ENCODE measurements at regions not wholly inside any gene's neighbourhood (a gene's known extent, or its start where the extent isn't known, plus 50 kb on each side); places are given as distances from the start of the nearest gene placed in this dataset.

DNA sequence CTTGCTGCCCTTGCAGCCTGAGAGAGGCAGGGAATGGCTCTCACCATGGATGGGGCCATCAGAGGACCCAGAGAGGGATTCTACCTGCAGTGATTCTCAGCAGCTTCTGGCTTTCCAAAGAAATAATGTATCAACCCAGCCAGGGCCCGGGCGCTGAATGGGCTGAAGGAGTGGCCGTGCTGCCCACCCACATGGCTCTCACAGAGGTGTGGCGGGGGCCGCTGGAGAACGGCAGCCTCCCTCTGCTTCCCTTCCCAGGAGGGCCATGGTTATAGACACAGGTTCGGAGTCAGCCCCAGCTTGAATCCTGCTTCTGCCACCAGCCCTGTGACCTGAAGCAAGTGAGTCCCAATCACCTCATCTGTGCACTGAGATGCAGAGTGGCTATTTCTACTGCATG lies 82.7 kb downstream of the THAP12 start:
- DNase-seq = no peak

DNA sequence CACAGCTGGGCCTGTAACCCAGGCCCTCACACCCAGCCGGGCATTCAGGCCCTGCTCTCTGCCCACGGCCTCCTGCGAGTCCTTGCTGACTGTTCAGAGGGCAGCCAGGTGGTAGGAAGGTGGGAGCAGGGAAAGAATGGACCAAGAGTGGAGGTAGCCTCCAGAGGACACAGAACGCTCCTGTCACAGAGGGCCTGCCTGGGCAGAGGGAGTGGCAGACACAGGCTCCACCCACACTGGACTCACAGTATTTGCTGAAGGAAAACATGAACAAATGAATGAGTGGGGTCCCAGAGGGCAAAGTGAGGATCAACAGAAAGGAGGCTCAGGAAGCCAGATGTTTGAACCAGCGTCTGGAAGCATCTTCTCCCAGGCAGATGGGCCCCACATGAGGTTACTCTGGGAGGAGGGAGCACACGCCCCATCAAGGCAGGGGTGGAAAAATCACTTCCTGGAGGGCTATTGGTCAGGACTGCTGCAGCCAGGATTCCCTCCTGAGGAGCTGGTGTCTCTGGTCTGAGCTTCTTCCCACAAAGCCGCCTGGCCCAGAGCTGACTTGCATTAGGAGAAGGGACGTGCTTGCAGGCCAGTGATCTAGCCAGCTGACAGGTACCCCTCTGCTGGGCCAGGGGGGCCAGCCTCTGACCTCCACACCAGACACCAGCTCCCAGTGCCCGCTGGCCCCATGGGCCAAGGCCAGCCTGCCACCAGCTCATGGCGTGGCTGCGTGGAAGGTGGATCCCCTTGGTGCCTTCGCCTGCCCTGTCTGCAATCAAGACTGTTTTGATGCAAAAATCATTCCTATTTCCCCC lies 84.0 kb downstream of the THAP12 start:
- no peak for DNase-seq

DNA sequence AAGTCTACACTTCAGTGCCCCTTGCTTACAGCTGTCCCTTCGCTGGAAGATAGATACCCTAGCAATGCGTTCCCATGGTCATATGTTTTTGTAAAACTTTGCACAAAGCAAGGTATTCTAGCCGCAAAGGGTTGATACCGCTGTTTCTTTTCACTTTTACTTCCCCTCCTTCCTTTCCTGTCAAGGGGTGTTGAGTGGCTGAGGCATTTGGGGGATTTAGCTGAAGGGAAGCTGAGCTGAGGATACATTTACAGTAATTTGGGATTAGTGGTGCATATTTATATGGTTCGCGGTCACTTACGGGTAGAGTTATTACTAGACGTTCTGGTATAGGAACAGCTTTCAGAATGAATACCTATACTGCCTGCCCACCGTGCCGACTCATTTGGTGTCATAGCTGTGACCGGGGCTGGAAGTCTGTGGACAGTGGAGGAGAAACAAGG lies 86.9 kb upstream of the WNT11 start:
- DNase-seq = no peak

DNA sequence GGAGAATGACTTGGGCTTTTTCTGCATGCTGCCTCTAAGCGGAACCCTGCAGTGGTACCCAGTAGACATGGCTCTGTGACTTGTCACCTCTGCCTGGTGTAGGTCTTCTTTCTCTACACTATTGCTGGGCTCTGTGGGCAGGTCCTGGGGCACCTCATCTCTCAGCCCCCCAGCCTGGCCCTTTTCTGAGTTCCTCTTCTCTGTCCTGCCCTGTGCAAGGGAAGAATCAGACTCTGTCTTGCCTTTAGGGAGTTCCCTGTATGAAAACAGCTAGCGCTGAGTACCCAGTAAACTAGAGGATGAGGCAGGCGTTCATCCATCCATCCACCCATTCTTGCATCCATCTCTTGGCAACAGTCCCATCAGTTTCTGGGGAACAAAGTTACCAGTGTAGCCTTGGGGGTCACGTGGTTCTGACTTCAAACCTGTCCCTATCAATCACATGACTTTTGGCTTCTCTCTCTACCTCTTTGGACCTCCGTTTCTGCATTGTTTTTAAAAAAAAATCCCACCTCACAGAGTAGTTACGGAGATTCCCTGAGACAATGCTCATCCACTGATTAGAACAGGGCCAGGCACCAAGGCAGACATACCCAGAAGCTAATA lies 86.4 kb upstream of the WNT11 start:
- peak in 1 of 56 donors; percentile 6 for DNase-seq

DNA sequence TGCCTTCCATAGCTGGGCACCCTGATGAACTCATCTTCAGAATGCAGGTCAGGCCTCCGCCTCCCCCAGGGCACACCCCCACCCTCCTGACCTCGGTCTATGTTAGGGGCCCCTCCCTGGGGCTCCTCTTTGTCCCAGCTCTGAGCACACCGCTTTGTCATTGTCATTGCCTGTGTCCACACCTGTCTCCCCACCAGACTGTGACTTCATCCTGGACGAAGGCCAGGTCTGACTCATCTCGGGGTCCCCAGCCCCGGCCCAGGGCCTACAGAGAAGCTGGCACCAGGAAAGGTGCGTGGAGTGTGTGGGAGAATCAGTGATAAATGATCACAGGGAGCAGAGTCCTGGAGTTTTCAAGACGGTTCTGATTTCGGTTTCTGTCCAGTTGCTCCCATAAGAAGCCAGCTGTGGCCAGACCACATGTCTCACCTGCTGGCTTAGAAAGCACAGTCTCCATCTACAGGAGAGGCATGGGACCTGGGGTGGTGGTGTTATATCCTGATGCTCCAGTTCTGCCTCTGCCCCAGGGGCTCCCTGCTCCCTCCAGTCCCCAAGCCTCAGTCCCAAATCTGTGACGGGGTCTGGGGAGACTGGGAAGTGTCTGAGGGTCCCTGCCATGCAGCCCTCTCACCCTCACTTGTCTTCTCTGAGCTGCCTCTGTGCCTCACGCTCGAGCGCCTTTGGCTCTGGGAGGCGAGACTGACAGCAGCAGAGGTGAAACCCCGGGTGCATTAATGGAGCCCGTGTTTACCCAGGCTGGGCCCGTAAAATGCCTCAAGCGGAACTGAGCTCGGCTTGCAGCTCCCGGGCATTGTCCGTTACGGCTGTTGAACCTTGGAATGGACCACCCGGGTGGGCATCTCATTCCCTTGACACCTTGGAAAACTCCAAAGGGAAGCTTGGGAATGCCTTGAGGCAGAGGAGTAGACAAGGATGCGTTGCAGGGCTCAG lies 85.5 kb upstream of the WNT11 start:
- DNase-seq = peak in 1 of 56 donors; percentile 4

DNA sequence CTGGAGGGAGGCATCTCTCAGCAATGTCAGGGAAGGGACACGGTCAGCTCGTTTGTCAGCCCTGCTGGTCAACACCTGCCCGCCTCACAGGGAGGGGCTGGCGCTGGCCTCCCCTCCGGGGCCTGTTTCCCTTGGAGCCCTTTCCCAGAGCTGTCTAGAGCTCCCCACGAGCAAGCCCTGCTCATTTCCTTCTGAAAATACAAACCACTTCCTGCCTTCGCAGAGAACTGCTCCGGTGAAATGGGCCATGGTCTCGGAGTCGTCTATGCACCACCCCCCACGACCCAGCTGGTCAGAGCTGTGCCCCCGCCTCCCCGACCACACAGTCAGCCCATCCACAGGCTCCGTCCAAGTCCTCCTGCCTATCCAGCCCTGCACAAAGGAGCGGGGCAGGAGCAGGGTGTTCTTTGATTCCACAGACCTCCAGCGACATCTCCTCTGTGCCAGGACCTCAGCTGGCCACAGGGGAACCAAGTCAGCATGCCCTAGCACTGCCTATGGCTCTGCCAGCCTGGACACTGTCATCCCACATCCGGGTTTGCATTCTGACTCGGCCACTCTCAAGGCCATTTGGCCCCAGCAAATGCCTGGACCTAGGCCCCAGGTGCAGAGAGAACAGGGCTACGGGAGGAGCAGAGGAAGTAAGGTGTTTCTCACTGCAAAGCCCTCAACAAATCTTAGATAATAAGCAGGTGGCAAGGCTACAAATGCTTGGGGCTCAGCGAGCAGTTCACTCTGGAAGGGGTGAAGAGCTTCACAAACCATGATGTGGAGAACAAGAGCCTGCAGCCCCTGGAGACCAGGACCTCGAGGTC lies 82.1 kb upstream of the WNT11 start:
- DNase-seq = no peak

DNA sequence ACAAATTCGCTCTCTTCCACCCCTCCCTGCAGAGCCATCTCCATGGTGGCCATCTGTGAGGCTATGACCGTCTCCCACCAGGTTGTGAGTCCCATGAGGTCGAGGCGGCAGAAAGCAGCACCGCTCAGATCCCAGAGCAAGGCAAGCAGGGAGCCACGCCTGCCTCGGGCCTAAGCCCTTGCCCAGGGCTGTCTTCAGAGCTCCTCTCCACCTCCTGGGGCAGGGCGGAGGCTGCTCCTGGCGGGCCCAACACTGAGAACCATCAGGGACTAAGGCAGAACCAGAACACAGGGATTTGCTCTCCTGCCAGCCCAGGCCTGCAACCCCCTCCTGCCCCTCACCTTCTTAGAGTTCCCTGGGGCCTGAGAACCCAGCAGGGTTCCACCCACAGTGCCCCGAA lies 80.9 kb upstream of the WNT11 start:
- no peak for DNase-seq

DNA sequence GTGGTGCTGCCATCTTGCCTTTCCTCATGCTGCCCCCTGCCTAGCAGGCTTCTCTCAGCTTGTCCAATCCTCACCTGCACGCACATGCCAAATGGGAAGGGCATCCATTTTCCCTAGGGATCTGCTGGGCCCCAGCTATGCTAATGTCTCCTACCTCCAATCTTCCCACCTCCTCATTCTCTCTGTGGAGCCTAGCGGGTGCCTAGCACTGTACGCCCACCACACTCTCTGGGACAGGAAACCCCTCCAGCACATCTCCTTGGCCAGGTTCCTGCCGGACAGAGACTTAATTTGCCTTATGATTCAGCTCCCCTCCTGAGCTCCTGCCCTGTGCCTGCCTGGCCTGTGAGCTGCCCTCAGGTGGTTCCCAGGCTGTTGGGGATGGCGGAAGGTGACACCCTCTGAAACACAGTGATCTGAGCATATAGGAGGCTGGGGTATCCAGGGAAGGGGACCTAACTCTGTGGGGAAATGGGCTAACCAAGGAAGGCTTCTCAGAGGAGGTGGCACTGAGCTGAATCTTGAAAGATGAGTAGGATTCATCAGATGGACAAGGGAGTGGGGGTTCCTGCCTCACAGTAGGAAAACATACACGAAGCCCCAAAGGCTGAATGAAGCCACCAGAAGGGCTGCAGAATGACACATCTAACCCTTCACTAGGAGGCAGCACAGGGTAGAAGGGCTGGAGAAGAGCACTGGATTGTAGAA lies 79.2 kb upstream of the WNT11 start:
- no peak for DNase-seq

DNA sequence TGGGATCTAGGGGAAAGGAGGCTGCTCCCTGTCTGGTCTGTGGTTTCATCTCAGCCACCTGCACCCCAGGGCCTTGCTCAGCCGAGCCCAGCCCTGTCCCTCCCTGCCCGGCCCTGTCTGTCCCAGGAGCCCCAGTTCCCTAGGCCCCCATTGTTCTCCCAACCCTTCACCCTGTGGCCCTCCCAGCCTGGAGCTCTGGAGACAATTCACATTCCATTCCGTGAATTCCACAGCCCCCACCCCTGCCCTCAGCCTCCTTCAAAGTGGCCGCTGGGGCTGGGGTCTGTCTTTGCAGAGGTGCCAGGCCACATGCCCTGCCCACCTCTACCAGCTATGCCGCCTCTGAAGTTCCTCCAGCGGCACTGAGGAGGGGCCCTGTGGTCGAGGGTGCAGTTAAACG lies 77.9 kb upstream of the WNT11 start:
- no peak for DNase-seq

DNA sequence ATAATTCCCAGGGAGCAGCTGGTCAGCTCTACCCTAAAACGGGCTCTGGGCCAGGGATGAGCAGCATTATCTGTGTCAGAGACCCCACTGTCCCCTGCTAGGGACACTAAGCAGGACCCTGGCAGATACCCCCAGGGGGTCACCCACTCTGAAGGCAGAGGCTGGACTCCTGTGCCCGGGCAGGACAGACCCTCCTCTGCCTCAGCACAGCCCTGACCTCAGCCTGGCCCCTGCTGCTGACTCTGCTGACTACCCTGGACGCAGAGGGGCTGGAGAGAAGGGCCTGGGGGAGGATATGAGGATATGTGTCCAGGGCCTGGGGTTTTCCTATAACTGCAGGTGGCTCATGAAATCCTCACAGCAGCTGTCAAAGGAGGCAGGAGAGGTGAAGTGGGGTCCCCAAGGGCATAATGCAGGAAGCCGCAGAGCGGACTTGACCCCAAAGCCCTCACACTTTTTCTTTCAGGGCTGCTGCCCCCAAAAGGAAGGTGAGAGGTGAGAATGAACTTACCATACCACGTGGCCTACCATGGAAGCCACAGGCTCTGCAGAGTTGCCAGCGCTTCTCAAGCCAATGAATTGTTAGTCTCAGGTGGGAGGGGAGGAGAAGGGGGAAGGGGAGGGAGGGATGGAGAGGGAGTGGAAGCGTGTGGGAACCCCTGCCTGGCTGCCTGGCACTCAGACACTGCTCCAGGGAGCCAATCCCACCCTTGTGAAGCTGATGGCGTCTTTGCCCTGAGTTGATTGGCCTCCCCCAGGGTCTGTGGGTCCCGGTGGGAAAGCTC lies 76.7 kb upstream of the WNT11 start:
- no peak for DNase-seq

DNA sequence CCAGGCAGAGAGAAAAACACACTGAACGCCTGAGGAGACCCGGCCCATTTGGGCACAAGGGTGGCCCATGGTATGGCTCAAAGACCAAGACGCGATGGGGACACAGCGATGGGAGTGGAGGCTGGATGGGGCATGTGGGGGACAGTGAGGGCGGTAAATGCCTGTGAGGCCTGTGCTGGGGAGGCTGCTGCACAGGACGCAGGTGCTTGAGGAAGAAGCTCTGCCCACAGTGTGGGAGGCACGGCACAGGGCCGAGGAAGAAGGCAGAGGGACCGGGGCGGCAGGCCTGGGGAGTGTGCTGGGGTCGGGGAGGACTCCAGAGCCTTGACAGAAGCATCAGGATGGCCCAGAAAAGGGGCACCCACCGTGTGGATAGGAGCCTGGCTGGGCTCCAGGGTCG lies 75.9 kb upstream of the WNT11 start:
- DNase-seq = no peak

DNA sequence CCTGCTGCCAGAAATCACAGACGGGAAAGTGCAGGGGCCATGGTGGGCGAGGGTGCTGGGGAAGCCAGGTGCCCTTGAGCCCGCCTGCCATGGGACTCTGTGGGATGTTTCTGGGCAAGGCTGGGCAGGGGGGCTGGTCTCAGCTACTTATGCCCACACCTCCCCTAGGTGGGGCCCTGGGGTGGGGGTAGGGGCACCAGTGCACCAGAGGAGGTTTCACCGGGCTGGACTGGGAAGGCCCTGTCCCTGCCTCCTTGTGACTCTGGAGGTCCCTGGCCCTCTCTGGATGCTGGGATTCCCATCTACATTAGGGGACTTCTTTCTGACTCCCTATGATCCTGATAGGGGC lies 75.2 kb upstream of the WNT11 start:
- no peak for DNase-seq

DNA sequence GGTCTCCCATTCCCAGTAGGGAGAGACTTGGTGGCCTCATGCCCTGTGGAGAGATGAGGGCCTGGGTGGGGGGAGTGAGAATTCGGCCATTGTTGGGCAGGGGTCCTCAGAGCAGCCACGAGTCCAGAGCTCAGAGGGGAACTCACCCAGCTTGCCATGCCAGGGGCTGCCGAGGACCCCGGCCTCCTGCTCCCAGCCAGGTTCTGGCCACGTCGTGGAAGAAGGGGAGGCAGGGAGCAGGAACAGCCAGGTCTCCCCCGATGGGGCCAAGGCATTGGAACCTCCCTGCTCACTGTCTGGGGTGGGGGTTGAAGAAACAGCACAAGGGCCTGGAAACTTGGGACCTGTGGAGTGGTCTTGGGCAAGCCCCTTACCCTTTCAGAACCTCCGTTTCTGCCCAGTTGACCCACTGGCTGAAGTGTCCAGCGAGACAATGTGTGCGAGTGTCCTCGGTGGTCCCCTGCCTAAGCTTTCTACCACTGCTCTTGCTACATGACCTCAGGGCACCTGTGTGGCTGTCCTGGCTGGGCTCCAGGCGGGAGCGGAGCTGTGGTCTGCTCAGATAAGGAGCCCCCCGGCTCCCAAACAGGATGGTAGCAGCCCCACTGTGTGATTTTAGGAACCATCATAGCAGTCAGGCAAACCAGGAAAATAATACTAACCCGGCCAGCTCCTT lies 74.7 kb upstream of the WNT11 start:
- DNase-seq = no peak

DNA sequence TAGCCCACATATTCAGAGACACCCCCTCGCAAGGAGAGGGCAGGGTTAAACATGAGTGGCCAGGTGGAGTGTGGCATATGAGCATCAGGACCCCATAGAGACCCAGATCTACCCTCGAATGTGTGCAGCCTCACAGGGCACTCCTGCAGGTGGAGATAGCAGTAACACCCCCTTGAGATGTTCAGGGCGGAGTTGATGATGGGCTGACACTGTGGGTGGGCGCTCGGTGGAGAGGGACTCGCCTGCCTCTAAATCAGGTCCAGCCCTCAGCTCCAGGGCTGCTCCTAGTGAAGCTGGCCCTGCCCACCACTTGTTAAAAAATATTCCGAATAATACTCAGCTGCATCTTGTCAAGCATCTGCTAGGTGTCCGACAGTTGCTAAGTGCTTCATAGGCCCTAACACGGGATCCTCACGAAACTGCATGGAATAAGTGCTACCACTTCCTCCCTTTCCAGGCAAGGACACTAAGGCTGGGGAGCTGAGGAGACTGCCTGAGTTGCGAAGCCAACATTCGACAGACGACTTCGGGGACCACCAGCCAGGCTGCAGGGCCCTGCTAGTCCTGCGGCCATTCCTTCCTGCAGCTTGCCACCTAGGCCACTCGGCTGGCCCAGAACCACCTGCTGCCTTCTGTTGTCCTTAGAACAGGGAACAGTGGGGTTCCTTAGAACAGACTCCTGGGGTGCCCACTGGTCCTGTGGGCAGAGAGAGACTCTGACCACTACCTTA lies 74.0 kb upstream of the WNT11 start:
- no peak for DNase-seq

DNA sequence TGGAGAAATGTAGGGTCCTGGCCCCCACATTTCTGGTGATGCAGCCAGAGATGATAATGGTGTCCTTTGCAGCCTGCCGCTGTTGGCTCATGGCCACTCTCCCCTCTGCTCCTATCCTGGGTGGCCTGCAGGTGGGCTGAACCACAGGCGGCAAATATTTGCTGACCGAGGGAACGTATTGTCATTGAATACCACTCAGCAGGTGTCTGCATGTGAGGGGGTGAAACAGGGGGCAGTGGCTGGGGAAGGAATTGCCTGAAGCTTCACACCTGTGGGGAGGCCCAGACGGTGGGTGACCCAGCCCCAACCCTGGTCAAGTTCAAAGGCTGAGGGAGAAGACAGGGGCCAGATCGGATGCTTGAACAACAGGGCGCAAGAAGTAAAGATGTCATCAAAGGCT lies 73.3 kb upstream of the WNT11 start:
- no peak for DNase-seq

DNA sequence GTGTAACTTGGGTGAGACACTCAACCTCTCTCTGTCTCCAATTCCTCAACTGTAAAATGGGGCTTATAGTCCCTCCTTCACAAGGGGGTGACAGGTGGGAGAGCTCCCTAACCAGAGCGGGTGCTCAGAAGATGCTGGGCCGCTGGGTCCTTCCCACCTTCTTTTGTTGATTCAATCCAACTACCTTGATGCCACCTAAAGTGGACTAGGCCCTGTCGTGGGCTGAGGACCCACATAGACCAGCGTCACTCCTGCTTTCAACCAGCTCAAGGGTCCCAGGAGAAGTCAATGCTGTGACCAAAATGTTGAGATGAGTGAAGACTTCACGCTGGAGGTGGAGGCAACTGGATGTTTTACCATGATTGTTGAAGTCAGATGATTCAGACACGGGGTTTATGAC lies 72.7 kb upstream of the WNT11 start:
- no peak for DNase-seq

DNA sequence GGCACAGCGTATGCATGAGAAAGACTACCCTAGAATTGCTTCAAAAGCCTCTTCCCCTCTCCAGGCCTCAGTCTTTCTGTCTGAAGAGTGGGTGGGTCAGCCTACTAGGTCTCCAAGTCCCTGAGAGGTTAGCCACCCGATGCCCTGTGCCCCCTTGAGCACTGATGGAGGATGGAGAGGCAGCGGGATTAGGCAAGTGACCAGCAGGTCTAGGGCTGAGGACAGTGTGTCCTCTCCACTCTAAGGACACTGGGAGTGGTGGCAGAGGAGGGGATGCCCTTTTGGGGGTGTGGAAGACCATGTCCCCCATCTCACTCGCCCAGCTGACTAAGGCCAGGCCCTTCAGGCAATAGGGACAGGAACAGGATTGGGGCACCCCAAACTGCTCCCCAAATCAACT lies 72.2 kb upstream of the WNT11 start:
- DNase-seq = no peak
